Cerebellar nuclear complex (tissue), 1 donor: ENCODE measurements at regions not wholly inside any gene's neighbourhood (a gene's known extent, or its start where the extent isn't known, plus 50 kb on each side); places are given as distances from the start of the nearest gene placed in this dataset.

Source experiments
- DNase-seq, 2 experiments: peaks; one replicate each; lab custom pipeline; 2025; lab: John Stamatoyannopoulos, UW

DNA sequence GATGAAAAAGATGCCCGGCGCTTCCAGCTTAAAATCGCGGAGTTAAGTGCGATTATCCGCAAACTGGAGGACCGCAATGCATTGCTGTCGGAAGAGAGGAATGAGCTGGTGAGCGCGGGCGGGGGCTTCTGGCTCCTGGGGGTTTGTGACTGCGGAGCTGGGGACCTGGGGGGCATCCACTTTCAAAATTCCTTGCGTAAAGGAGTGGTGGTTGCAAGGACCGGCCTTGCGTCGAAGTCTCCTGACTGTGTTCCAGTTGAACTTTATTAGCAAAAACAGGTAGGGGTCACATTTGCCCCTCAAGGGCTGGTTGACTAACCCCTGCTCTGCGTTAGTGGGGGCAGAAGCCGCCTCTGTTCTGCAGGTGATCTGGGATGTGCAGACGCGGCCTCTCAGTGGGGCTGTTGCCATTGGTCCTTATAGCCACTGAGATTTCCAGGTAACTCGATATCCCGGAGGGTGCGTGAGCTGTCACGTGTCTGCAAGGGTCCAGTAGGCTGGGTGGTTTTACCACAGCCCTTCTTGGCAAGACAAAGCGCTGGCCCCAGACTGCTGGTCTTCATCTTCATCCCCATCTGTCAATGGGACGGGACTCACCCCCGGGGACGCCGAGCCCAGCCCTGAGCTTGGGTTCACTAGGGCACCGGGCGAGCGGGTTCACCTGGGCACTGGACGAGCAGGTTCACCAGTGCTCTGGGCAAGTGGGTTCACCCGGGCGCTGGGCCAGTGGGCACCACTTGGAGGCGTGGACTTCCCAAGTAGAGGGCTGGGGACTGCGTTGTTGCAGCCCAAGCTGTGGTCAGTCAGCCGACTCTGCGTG is 51.5 kb upstream of the DPYSL4 start:
- no peak for DNase-seq

DNA sequence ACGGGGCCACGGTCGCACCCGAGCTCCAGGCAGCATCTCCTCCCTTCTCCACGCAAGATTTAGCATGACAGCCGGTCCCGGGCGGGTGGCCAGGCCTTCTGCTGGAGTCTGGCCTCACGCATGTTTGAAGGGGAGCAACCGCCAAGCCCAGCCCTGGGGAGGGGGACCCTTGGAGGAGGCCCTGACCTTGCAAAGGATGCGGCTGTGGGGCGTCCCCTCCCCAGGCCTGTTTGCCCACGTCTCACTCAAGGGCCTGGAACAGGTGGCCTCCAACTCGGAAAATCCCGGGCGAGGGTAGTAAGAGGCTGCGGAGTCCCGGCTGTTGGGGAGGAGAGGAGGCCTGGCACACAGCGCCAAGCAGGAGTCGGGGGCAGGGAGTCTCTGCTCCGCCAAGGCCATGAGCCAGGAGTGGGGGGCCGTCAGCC is 50.6 kb upstream of the DPYSL4 start:
- DNase-seq: no peak

DNA sequence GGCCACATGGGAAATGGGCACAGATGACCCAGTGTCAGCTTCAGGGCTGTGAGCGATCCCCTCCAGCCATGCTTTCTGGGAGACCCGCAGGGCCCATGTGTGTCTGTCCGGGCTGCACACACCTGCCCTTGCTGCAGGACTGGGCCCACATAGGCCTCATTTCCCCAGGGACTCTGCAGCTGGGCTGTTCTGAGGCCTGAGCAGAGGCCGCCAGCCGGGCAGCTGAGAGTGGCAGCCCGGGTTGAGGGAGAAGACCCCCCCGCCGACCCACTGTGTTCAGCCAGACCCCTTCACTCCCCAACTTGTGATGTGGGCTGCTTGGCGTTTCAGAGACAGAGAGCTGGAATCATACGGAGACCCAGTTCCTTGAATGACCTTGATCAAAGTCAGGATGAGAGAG is 50.1 kb upstream of the DPYSL4 start:
- no peak for DNase-seq
